ENCODE measurements at regions not wholly inside any gene's neighbourhood (a gene's known extent, or its start where the extent isn't known, plus 50 kb on each side); places are given as distances from the start of the nearest gene placed in this dataset.
A peak's percentile ranks its signal among the peaks of the same experiment; 100 is the strongest.

DNA sequence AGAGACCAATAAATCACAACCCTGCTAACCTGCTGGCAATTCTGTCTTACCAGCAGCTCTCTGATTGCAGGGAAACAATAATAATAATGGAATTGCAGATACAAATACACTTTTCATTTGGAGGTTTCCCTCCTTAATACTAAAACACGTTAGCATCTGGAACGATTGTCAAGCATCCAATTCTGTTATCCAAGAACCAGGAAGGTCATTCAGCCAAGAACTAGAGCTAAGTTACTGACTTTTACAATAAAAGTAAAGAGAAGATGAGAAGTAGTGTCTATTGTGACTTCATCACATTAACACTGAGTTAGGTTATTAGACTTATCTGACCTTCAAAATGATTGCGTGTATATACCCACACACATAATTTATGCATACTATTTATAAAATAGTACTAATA, 335.6 kb downstream of the BRINP1 start:
- DNase-seq (ENCODE audit: low read depth), result no peak
- TF ChIP-seq, protein P1, sequence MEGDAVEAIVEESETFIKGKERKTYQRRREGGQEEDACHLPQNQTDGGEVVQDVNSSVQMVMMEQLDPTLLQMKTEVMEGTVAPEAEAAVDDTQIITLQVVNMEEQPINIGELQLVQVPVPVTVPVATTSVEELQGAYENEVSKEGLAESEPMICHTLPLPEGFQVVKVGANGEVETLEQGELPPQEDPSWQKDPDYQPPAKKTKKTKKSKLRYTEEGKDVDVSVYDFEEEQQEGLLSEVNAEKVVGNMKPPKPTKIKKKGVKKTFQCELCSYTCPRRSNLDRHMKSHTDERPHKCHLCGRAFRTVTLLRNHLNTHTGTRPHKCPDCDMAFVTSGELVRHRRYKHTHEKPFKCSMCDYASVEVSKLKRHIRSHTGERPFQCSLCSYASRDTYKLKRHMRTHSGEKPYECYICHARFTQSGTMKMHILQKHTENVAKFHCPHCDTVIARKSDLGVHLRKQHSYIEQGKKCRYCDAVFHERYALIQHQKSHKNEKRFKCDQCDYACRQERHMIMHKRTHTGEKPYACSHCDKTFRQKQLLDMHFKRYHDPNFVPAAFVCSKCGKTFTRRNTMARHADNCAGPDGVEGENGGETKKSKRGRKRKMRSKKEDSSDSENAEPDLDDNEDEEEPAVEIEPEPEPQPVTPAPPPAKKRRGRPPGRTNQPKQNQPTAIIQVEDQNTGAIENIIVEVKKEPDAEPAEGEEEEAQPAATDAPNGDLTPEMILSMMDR (conservative IDR thresholded peaks at IDR 0.05; ENCODE audit: low read length), result no peak
- no peak overlapping the region for H3K4me3 ChIP-seq (ENCODE audit: low read length)

DNA sequence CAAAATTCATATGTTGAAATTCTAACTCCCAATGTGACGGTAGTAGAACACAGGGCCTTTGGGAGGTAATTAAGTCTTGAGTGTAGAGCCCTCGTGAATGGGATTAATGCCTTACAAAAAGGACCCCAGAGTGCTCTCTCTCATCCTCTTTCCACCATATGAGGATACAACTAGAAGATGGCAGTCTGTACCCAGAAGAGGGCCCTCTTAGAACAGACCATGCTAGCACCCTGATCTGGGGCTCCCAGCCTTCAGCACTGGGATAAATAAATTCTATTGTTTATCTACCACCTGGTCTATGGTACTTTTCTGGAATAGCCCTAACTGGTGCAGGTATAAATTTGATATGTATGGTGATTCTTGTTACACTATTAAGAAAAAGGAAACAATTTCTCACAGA, 332.3 kb downstream of the BRINP1 start:
- TF ChIP-seq, protein P1 (conservative IDR thresholded peaks at IDR 0.05; ENCODE audit: low read length), result no peak
- no peak overlapping the region for H3K4me3 ChIP-seq (ENCODE audit: low read length)
- no peak for DNase-seq (ENCODE audit: low read depth)

DNA sequence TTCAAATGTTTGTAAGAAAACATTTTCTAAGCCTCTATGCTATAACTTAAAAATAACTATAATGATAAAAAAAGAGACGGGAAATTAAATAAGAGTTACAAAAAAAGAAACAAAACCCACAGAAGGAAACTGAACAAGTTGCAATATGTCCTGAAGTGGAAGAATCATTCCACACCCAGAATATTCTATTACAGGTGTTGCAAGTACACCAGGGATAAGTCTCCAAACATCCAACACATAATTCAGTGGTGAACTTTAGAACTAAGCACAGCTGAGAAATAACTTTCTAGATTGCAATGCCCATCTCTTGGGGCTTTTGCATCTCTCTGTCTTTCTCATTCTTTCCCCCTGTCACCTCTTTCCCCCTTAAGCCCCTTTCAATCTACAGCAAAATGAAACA, 325.2 kb downstream of the BRINP1 start:
- TF ChIP-seq, protein P1 (conservative IDR thresholded peaks at IDR 0.05; ENCODE audit: low read length), result no peak
- H3K4me3 ChIP-seq (ENCODE audit: low read length), result no peak overlapping the region
- DNase-seq (ENCODE audit: low read depth), result no peak

DNA sequence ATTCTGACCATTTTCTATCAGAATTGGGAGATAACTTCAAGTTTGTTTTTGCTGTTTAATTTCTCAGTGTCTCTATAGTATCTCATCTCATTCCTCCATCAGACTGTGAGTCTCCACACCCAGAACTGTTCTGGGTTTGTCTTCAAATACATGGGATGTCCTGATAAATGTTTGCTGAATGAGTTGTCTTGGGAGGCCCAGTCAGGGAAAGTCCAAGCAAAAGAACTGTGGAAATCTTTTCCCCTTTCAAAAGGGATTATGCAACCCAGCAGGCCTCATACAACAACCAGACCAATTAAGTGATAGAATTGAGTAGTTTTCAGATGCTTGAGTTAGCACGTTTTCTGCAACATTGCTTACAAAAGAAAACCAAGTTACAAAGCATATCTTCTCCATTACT, 324.4 kb downstream of the BRINP1 start:
- TF ChIP-seq, protein P1 (conservative IDR thresholded peaks at IDR 0.05; ENCODE audit: low read length), result no peak
- H3K4me3 ChIP-seq (ENCODE audit: low read length), result no peak overlapping the region
- DNase-seq (ENCODE audit: low read depth), result peak; percentile 54

DNA sequence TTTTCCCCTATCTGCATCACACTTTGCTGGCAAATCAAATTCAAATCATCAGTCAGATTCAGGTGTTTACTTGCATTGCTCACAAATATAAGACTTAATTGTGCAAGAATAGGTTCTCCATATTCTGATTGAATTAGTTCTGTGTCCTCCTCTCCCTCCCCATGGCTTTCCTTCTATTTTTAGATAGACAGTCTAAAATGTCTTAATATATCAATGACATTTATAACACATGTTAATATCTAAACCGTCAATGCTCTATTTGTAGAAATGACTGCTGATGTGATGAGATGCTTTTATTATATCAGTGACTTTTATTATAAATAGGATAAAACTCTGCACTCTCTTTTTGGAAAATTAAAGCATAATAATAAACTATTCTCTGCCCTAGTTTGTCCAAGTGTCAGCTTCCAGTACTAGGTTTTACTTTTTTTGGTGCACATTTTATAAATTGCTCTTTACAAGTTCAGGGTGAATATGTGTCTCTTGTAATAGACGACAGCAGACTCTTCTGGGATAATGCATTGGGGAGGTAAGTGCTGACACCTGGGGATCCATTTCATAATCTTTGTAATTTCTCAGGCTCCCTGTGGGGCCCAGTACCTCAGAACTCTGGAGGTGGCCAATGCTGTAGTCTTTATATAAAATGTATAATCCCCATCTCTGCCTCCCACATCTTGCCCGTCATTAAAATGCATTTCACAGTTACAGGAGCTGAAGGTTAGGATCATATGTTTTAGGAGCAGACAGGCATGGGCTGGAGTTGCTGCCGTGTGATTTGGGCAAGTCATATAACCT, 321.5 kb downstream of the BRINP1 start:
- no peak for DNase-seq (ENCODE audit: low read depth)
- no peak overlapping the region for H3K4me3 ChIP-seq (ENCODE audit: low read length)
- TF ChIP-seq, protein P1 (conservative IDR thresholded peaks at IDR 0.05; ENCODE audit: low read length), result no peak

DNA sequence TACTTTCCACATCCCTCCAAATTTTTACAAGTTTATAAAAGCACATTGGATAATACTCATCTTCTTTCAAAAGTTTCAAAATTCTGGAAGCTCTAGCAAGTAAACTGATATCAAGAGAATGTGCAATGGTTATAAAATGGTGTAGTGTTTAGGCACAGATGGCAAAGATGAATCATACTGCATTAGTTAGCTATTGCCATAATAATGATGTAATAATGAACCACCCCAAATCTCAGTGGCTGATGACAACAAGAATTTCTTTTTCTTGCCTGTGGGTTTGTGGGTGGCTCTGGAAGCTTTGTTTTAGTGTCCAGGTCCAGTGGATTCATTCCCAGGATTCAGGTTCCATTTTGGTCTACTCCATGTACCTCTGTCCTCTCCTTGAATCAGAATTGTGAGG, 319.0 kb downstream of the BRINP1 start:
- H3K4me3 ChIP-seq (ENCODE audit: low read length), result no peak overlapping the region
- DNase-seq (ENCODE audit: low read depth), result peak; percentile 9
- TF ChIP-seq, protein P1 (conservative IDR thresholded peaks at IDR 0.05; ENCODE audit: low read length), result no peak

DNA sequence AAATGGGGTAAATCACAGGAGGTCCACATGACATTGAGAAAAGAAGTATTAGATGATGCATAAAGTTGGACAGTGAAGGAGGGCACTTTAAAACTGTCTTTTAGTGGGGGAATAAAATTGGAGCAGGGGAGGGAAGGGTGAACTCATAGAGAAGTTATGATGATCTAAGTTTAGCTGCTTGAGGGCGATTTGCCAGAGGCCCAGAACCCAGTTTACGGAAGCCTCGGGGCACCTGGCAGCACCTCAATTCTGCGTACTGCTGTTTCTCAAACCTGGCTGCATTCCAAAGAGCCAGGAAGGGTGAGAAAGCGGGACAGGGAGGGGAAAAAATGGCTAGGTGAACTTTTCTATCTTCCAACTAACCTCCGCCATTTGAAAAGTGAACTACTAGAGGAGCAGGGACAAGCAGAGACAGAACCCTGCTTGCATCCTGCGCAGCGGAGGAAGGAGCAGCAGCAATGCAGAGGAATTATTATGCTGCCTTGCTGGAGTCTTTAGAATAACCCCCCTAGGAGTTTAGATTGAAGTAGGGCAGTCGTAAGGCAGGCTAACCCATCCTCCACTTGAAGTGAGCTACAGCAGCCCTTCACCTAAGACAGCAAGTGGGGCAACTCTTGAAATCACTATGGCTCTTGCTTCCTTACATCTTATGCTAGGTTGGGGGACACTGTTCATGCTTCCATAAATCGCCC, 316.8 kb downstream of the BRINP1 start:
- no peak for DNase-seq (ENCODE audit: low read depth)
- no peak overlapping the region for H3K4me3 ChIP-seq (ENCODE audit: low read length)
- TF ChIP-seq, protein P1 (conservative IDR thresholded peaks at IDR 0.05; ENCODE audit: low read length), result no peak

Data from AG10803 (cell line).